ENCODE measurements at regions not wholly inside any gene's neighbourhood (a gene's known extent, or its start where the extent isn't known, plus 50 kb on each side); places are given as distances from the start of the nearest gene placed in this dataset.

DNA sequence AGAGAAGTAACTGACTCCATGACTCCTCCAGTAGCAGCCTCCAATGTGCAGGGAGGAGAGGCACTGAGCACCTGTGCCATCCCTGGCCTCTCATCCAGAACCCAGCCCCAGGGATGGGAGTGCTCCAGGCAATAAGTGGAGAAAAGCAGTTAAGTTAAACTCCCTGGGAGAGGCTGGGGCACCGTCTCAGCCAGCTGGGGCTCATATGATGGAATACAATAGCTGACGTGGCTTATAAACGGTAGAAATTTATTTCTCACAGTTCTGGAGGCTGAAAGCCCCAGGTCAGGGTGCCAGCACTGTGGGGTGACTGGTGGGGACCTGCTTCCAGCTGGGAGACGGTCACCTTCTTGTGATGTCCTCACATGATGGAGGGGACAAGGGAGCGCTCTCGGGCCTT, 94.7 kb downstream of the RAMP3 start:
- no peak overlapping the region for H3K4me2 ChIP-seq (ENCODE audit: insufficient read depth, low read length)
- H2AFZ ChIP-seq (ENCODE audit: low read length), result no peak overlapping the region
- no peaks in the 10 kb centered on the region for H3K9me3 ChIP-seq (ENCODE audit: low read depth, low read length)
- no peaks in the 10 kb centered on the region for H4K20me1 ChIP-seq (ENCODE audit: insufficient read depth, low read length)
- no peaks in the 10 kb centered on the region for H3K4me1 ChIP-seq (ENCODE audit: insufficient read depth, low read length)
- TF ChIP-seq, protein P1, sequence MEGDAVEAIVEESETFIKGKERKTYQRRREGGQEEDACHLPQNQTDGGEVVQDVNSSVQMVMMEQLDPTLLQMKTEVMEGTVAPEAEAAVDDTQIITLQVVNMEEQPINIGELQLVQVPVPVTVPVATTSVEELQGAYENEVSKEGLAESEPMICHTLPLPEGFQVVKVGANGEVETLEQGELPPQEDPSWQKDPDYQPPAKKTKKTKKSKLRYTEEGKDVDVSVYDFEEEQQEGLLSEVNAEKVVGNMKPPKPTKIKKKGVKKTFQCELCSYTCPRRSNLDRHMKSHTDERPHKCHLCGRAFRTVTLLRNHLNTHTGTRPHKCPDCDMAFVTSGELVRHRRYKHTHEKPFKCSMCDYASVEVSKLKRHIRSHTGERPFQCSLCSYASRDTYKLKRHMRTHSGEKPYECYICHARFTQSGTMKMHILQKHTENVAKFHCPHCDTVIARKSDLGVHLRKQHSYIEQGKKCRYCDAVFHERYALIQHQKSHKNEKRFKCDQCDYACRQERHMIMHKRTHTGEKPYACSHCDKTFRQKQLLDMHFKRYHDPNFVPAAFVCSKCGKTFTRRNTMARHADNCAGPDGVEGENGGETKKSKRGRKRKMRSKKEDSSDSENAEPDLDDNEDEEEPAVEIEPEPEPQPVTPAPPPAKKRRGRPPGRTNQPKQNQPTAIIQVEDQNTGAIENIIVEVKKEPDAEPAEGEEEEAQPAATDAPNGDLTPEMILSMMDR (IDR thresholded peaks at IDR 0.05; ENCODE audit: extremely low read depth, low read depth, low read length), result no peak
- no peak for DNase-seq (ENCODE audit: insufficient read length, low spot score, missing footprints)
- peaks cover 17% of the 10 kb centered on the region for H3K27me3 ChIP-seq (ENCODE audit: insufficient read depth, low read length)
- no peaks in the 10 kb centered on the region for H3K79me2 ChIP-seq (ENCODE audit: insufficient read depth, low read length)
- no peaks in the 10 kb centered on the region for H3K36me3 ChIP-seq (ENCODE audit: insufficient read depth, low read length)
- no peak overlapping the region for H3K27ac ChIP-seq (ENCODE audit: low read depth, low read length)
- no peak overlapping the region for H3K4me3 ChIP-seq (ENCODE audit: insufficient read depth, low read length)

- Histone ChIP-seq H3K4me2 (ENCODE audit: insufficient read depth, low read length) (no peak overlapping the region), H2AFZ (ENCODE audit: low read length) (no peak overlapping the region), H3K36me3 (ENCODE audit: insufficient read depth, low read length) (no peaks in the 10 kb centered on the region), H3K9me3 (ENCODE audit: low read depth, low read length) (no peaks in the 10 kb centered on the region), H3K27ac (ENCODE audit: low read depth, low read length) (no peak overlapping the region), H3K4me3 (ENCODE audit: insufficient read depth, low read length) (no peak overlapping the region), H3K27me3 (ENCODE audit: insufficient read depth, low read length) (peaks cover 15% of the 10 kb centered on the region), H4K20me1 (ENCODE audit: insufficient read depth, low read length) (no peaks in the 10 kb centered on the region), H3K4me1 (ENCODE audit: insufficient read depth, low read length) (no peaks in the 10 kb centered on the region), H3K79me2 (ENCODE audit: insufficient read depth, low read length) (no peaks in the 10 kb centered on the region)
- DNase-seq (ENCODE audit: insufficient read length, low spot score, missing footprints), result no peak
- TF ChIP-seq, protein P1 (IDR thresholded peaks at IDR 0.05; ENCODE audit: extremely low read depth, low read depth, low read length), result no peak
These were observed 95.3 kb downstream of the RAMP3 start for GRCh38 chr7:45252857-45253256.

- Histone ChIP-seq H3K4me2 (ENCODE audit: insufficient read depth, low read length) (no peak overlapping the region), H4K20me1 (ENCODE audit: insufficient read depth, low read length) (no peaks in the 10 kb centered on the region), H3K36me3 (ENCODE audit: insufficient read depth, low read length) (no peaks in the 10 kb centered on the region), H3K27ac (ENCODE audit: low read depth, low read length) (no peak overlapping the region), H2AFZ (ENCODE audit: low read length) (no peak overlapping the region), H3K4me1 (ENCODE audit: insufficient read depth, low read length) (no peaks in the 10 kb centered on the region), H3K4me3 (ENCODE audit: insufficient read depth, low read length) (no peak overlapping the region), H3K27me3 (ENCODE audit: insufficient read depth, low read length) (peaks cover 12% of the 10 kb centered on the region), H3K79me2 (ENCODE audit: insufficient read depth, low read length) (no peaks in the 10 kb centered on the region), H3K9me3 (ENCODE audit: low read depth, low read length) (no peaks in the 10 kb centered on the region)
- TF ChIP-seq, protein P1 (IDR thresholded peaks at IDR 0.05; ENCODE audit: extremely low read depth, low read depth, low read length), result no peak
- DNase-seq (ENCODE audit: insufficient read length, low spot score, missing footprints), result no peak
These were observed 95.8 kb downstream of the RAMP3 start for GRCh38 chr7:45253368-45253767.

- no peak overlapping the region for H3K4me3 ChIP-seq (ENCODE audit: insufficient read depth, low read length)
- H3K27me3 ChIP-seq (ENCODE audit: insufficient read depth, low read length), result peaks cover 12% of the 10 kb centered on the region
- TF ChIP-seq, protein P1 (IDR thresholded peaks at IDR 0.05; ENCODE audit: extremely low read depth, low read depth, low read length), result no peak
- no peaks in the 10 kb centered on the region for H3K36me3 ChIP-seq (ENCODE audit: insufficient read depth, low read length)
- H3K27ac ChIP-seq (ENCODE audit: low read depth, low read length), result no peak overlapping the region
- no peak overlapping the region for H2AFZ ChIP-seq (ENCODE audit: low read length)
- DNase-seq (ENCODE audit: insufficient read length, low spot score, missing footprints), result no peak
- H3K9me3 ChIP-seq (ENCODE audit: low read depth, low read length), result no peaks in the 10 kb centered on the region
- no peak overlapping the region for H3K4me2 ChIP-seq (ENCODE audit: insufficient read depth, low read length)
- H3K4me1 ChIP-seq (ENCODE audit: insufficient read depth, low read length), result no peaks in the 10 kb centered on the region
- H4K20me1 ChIP-seq (ENCODE audit: insufficient read depth, low read length), result no peaks in the 10 kb centered on the region
- H3K79me2 ChIP-seq (ENCODE audit: insufficient read depth, low read length), result no peaks in the 10 kb centered on the region
These were observed 97.6 kb downstream of the RAMP3 start for GRCh38 chr7:45255187-45255586.
